Fibroblast of peridontal ligament (primary cell): ENCODE measurements at regions not wholly inside any gene's neighbourhood (a gene's known extent, or its start where the extent isn't known, plus 50 kb on each side); places are given as distances from the start of the nearest gene placed in this dataset.
A peak's percentile ranks its signal among the peaks of the same experiment; 100 is the strongest.

Source experiments
- DNase-seq: peaks from one replicate; pipeline ENCODE4 v3.0.0-alpha.2; 2010; ENCODE audit errors: extremely low read depth

GRCh38 chr5:57683036-57683630 lies 200.5 kb upstream of the ACTBL2 start:
- DNase-seq = peak; percentile 23

DNA sequence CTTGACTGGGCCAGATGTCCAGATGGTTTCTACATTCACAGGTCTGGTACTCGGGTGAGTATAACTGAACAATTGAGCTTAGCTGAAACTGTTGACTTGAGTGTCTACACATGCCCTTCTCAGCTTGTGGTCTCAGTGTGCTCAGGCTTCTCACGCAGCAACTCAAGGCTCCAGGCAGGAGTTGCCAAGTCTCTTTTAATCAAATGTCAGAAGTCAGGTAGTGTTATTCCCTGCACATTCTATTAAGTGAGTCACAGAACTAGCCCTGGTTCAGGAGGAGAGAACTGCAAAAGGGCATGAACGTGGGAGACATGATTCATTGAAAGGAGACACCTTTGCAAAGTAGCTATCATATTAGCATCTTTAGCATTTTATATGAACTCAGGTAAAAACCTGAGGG lies 199.3 kb upstream of the ACTBL2 start:
- no peak for DNase-seq

GRCh38 chr5:57680686-57681085 lies 198.1 kb upstream of the ACTBL2 start:
- no peak for DNase-seq

- no peak for DNase-seq
Measured at GRCh38 chr5:57677235-57677634, 194.6 kb upstream of the ACTBL2 start.

DNA sequence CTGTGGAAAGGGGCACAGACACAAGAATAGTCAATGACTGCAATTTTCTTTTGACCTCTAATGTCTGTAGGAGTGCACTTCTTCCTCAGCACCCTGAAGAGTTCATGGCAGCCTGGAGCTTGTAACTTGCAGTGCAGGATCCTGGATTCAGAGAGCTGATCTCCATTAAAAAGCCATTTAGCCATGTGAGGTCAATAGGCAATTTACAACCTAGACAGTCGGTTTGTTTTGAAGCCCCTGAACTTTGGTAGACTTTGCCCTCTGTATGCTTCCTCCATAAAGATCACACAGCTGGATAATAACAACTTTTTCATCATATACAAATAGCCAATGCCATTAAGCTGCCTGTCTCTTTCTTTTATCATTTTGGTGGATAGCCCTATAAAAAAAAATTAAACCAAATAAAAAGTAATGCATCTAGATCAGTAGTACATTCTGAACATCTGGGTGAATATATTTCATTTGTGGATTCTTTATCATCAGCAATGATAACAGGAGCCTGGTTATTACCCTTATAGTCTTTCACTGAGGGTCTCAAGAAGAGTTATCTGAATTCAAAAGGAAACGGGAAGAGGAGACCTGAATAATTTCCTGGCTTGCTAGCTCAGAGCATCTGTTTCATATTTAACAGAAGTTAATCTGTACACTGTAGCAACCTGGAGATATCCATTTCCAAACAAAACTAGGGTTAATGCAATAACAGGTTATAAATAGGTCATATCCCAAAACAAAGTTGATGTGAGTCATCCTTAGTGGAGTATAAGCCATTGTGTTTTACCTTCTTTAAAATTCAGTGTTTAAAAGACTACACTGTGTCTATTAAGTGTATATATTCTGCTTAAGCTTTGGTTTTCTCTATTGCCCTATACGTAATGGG lies 193.8 kb upstream of the ACTBL2 start:
- DNase-seq = peak; percentile 54

GRCh38 chr5:57675236-57675635 lies 192.6 kb upstream of the ACTBL2 start:
- no peak for DNase-seq

DNA sequence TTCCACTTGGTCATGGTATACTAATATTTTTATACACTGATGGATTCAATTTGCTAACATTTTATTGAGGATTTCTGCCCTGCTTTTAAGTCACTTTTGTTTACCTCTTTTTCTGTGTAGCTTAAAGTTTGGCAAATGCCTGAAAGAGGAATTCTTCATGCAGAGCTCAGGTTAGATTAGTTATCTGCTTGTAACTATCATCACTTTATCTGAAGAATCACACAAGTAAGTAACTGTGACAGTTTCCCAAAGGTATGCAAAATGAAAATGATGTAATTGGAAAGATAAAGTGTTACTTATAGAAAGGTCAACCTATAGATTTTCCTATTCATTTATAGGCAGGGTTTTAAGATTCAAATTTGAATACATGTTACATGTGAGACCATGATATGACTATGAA lies 188.8 kb upstream of the ACTBL2 start:
- DNase-seq = no peak

DNA sequence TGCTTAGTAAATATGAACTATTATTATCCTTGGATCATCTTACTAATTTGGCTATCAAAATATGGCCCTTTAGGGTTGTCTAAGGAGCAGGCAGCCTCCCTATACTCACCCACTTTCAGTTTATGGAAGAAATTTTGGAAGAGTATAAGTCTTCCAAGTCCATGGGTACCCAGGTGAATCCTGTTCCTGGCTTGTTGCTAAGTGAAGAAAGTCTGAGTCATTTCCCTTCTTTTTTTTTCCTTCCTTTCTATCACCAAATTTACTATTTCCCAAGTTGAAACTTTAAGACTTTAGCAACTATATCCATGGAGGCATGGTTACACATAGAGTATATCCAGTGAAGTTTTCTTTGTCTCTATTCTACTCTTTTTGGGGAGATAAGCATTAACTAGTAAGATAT lies 184.0 kb upstream of the ACTBL2 start:
- no peak for DNase-seq

DNA sequence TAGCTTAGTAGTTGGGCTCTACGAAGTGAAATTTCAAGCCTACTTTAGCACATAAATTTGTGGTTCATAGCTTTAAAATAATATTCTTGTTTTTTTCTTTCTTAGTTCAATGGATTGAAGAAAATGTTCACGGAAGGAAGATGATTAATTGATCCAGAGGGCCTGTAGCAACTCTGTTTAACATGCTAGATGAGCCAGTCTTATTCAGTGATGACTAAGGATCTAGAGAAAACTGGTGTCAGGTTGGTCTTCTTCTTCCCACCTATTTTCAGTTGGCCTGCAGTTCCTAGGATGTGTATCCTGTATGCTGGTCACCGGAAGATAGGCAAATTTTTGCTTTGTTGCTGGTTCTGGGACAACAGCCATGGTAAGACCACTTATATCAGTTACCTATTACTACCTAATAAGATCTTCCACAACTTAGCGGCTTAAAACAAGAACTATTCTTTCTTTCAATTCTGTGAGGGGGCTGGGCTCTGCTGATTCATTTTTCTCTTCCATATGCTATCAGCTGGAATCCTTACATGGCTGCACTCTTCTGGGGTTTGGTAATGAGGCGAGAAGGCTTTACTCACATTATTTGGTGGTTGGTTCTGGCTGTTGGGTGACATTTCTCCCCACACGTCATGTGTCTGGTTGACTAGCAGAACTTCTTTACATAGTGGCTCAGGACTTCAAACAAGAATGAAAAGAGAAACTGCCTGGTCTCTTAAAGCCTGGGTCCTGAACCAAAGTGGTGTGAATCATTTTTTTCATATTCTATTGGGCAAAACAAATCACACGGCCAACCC lies 182.7 kb upstream of the ACTBL2 start:
- DNase-seq = no peak

DNA sequence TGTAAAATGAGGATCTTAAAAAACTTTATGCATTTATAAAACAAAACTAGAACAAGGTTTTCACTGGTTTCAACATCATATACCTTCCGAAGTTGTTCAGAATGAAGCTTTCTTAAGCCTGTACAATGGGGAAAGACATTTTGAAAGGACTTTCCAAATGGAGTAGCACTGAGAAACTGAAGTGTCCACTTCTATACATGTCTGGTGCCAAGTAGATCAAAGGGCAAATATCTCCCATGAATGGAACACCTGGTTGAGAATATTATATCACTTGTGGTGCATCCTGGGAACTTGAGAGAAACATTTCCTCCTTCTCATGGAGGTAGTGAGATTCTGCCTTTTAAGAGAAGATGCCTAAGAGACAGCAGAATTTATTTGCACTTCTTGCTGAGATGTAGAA lies 182.1 kb upstream of the ACTBL2 start:
- DNase-seq = no peak

- no peak for DNase-seq
Measured at GRCh38 chr5:57663466-57663865, 180.9 kb upstream of the ACTBL2 start.

DNA sequence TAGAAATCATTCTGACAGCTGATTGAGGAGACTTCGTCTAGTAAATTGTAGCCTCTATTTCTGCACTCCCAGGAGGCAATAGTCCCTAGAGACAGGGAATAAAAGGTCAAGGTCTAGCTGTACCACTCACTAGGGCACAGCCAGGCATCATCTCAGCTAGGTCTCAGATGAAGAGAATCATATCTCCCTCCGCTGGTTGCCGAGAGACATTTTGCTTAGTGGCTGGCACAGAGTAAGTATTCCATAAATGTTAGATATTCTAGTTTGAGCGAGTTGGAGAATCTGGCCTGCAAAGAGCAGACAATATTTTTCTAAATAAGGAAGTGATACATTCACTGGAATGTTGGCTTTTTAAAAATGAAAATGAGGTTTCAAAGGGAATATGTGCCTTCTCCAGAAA lies 180.4 kb upstream of the ACTBL2 start:
- peak; percentile 51 for DNase-seq

- no peak for DNase-seq
Measured at GRCh38 chr5:57659886-57660285, 177.3 kb upstream of the ACTBL2 start.

DNA sequence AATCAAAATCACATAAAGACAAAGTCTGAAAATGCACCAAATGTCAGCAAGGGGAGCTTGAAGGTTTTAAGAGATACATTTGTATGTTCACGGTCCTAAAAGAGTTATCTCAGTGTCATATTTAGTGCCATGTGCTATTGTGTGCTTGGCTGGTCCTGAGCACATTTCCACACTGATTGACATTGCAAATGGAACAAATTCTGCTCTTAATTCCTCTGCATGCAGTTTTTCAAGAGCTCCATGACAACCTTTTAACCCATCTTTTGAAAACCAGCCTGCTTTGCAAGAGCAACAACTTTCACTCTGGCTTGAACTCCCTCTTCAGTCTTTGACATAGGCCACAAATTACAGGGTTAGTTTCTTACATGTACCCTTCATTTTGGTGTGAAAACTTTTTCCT lies 175.4 kb upstream of the ACTBL2 start:
- DNase-seq = no peak

DNA sequence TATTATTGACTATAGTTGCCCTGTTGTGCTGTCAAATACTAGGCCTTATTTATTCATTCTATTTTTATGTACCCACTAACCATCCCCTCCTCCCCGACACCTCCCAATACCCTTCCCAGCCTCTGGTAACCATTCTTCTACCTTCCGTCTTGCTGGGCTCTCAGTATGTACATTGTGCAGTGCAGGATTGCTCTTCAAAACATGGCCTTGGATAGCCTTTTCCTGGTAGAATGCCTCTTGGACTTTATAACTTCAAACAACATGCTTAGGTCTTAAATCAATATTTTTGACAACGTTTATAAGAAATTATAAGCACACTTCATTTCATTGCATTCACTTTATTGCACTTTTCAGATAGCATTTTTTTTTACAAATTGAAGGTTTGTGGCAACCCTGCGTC lies 172.6 kb upstream of the ACTBL2 start:
- DNase-seq = no peak

DNA sequence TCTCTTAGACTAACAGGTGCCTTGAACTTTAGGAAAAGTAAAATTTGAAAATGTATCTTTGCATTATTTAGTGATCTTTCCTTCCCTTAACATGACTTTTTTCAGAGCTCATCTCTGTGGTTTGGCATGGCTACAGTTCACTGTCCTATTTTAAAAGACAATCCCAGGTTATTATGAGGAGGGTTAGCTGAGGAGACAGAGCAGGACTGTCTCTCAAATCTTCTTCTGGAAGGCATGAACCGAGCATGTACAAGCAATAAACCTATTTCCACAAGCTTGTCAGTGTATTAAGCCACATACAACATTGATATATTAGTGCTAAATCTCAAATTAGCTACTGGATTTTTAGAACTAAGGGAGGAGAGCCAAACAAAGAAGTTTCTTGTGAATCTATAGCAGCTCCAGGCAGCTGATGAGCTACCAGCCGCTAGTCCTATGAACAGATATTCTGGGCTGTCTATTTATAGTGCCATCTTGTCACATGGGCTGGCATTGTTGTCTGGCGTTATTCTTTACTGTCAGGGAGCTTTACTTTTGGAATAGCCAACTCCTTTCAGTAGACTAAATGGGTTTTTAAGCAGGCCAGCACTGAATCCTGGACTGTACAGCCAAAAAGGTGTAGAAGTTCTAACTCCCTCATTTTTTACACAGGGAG lies 171.2 kb upstream of the ACTBL2 start:
- no peak for DNase-seq

DNA sequence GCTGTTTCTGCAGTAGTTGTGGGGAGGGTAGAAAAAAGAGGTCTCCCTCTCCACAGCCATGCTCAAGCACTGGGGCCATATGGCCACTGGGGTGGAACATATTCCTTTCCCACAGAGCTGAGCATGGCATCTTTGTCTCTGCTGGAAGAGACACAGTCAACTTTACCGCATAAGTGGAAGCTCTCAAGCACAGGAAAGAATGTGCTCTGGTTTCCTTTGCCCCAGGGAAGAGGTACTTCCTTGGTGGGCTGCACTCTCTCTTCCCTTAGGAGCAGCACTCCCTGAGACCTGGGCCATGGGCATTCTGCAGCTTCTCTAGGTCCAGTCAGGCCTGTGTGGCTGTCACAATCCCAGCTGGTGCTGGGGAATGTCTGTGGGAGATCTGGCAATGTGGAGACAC lies 168.5 kb upstream of the ACTBL2 start:
- DNase-seq = no peak

GRCh38 chr5:57650360-57651069 lies 167.9 kb upstream of the ACTBL2 start:
- DNase-seq = peak; percentile 59

- no peak for DNase-seq
Measured at GRCh38 chr5:57642698-57643097, 160.1 kb upstream of the ACTBL2 start.

DNA sequence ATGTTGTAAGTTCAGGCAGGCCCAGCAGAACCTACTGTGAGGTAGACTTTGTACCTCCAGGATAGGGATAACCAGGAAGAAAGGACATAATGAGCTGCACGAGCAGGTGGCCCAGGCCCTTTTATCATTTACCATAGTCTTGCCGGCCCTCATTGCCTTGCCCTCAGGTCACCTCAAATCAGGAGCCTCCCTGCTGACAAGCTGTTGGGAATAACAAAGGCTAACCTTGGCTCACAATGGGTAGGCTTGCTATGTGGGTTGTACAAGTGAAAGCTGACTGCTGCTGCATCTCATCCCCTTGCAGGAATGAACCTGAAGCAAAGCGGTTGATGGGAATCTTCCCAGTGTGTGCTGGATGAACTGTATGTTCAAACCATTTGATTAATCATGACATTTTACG lies 159.5 kb upstream of the ACTBL2 start:
- no peak for DNase-seq

DNA sequence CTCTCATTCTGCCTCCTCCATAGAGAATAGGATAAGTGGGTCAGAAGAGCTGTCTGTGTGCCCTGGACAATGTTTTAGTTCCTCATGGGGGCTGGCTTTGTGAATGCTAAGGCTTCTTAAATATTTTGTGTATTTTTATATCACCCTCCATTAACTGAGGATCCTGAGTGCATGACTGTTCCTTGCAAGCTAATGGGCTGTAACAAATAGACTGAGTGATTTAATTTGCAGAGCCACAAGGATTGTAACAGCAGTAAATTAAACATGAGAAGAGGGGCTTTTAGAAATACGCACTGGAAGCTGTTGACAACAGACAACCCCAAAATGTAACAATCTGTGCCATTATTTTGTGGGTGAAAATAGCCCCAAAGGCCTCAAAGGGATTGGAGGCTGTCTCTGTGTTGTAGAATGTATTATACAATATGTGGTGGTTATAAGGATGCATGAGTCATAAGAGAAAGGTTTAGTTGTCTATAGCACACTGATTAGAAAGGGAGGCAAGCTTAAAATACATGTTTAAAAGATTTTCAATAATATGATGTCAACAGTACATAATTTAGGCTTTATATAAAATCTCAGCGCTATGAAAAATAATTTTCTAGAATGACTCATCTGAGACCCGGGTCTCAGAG lies 152.7 kb upstream of the ACTBL2 start:
- no peak for DNase-seq
